ENCODE measurements at regions not wholly inside any gene's neighbourhood (a gene's known extent, or its start where the extent isn't known, plus 50 kb on each side); places are given as distances from the start of the nearest gene placed in this dataset.
"Not testable (repeated sequence)": the region's sequence is repeated elsewhere in the genome, so short reads cannot be mapped to it uniquely, and the experiment has no call there.

DNA sequence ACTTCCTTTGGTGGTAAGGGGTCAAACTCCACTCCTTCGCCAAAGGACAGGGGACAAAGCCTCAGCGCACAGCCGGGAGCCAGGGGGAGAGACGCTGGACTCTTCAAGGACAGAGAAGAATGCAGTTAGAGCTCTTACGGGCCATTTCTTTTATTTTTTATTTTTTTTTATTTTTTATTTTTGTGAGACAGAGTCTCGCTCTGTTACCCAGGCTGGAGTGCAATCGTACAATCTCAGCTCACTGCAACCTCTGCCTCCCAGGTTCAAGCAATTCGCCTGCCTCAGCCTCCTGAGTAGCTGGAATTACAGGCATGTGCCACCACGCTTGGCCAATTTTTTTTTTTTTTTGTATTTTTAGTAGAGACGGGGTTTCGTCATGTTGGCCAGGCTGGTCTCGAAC, 93.2 kb upstream of the RPH3AL start, which contains the start of gene RFLNB:
TSS of gene RFLNB (minus strand) at position 101 of the 400 bp plus-strand sequence.
- not testable (repeated sequence) for DNase-seq (ENCODE audit: low read depth in 2 of 2)

DNA sequence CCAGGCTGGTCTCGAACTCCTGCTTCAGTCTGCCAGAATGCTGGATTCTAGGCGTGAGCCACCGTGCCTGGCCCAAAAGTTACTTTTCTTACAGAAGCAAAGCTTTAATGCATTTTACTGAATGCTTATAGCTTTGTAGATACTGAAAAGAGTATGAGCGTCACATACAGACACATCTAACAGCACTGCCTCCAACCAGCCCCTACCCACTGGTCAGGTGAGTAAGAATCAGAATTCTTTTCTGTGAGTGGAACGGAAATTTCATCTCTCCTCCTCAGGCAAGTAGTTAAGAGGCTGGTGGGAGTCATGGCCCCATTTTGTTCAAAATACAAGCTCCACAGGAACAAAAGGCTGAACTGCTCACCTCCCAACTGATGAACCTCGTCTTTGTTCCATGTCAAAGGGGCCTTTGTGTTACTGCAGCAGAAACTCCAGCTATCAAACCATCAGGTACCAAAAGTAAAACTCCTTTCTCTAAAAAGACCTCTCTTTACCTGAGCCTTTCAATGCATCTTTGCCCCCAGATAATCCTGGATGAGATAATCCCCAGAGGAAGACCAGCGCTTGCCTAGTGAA, 92.4 kb upstream of the RPH3AL start:
- DNase-seq (ENCODE audit: low read depth in 2 of 2): no peak

DNA sequence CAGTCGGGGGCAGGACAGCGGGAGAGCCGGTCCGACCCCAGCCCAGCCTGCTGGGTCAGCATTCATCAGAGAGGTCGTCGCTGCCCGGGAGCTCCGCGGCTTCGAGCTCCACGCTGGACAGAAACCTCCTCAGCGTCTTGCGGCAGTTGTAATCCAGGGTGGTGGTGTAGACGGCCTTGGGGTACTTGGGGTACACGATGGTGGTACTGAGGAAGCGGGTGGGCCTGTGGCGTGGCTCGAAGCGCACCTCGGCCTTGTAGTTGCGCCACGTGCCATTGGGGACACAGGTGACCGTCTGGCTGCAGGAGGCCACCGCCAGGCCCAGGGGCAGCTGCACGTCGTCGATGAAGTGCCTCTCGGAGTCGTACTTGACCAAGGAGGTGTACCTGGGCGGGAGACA, 90.5 kb upstream of the RPH3AL start:
- DNase-seq (ENCODE audit: low read depth in 2 of 2): no peak

DNA sequence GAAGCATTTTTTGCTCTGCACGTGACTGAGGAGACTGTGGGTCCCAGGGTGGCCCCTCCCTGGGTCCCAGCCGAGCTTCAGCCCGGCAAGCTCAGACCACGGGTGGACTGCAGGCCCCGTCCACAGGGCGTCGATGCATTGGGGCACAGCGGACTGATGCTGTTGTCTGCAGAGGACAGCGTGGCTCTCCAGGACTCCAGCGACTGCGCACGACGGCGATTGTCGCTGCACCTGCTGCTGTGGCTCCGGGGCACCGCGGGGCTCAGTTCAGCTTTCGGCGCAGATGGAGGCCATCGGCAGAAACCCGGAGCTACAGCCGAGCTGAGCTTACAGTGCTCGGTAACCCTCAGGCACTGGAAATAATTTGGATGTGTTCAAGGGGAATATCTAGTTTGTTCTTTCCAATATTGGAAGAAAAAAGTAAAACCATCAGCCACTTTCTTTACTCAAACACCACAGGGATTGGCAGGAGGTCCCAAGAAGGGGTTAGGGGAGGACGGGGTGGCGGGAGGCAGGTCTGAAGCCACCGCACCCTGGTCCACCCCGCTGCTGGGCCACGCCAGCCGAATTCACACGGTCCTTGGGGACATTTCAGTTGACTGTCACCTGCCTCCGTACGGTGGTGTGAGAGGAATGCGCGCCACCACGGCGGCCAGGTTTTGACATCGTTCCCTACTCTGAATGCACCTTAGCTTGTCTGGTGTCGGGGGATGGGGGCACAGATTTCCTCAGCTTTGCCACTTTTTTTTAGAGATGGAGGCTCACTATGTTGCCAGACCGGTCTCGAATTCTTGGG, 88.7 kb upstream of the RPH3AL start:
- DNase-seq (ENCODE audit: low read depth in 2 of 2): no peak

DNA sequence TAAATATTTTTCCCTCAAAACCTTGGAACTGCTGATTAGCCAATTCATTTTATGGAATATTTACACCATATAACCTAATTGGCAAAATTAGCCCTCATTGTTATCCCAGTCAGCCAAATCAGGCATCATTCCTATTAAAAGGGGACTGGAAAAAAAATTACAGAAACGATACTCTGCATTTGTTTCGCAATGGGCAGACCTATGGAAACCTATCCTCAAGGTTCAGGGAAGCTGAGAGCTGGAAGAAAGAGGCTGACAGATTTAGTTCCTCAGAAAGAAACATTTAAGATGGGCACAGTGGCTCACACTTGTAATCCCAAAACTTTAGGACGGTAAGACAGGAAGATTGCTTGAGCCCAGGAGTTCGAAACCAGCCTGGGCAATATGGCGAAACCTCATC, 85.6 kb upstream of the RPH3AL start:
- DNase-seq (ENCODE audit: low read depth in 2 of 2): no peak

DNA sequence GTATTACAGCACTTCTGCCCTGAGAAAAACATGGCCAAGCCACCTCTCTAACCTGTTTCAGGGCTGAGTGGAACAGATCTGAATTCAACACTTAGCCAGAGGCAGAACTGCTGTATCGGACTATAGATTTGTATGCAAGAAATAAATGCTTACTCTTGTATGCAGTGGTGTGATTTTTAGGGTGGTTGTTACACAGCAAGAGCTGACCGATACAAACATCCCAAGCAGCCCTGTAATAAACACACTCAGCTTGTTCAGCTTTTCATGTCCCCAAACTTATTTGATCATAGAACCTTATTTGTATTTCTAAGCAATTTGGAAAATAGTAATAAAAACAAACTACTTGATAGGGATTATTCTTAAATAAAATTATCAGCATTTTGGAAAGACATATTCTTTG, 84.9 kb upstream of the RPH3AL start:
- DNase-seq (ENCODE audit: low read depth in 2 of 2): no peak

DNA sequence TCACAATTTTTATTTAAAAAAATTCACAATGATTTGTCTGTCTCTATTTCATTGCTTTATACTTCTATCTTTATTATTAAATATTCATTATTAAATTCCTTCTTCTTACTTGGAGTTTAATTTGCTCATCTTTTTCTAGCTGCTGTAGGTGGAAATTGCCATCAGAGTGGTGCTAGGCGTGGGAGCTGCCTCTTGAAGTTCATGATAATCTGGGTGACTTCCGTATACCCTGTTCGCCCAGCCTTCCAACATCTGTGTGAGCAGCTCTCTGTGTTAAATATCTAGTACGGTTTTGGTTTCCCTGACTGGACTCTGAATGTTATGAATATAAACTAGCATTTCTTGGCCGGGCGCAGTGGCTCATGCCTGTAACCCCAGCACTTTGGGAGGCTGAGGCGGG, 84.0 kb upstream of the RPH3AL start:
- DNase-seq (ENCODE audit: low read depth in 2 of 2): no peak

DNA sequence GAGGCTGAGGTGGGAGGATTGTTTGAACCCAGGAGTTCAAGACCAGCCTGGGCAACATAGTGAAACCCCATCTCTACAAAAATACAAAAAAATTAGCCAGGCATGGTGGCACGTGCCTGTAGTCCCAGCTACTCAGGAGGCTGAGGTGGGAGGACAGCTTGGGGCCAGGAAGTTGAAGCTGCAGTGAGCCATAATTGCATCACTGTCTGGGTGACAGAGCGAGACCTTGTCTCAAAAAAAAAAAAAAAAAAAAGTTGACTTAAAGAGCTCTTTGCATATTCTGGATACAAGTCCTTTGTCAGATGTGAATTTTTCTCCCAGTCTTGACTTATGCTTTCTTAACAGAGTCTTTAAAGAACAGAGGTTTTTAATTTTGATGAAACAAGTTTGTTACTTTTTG, 79.9 kb upstream of the RPH3AL start:
- not testable (repeated sequence) for DNase-seq (ENCODE audit: low read depth in 2 of 2)

DNA sequence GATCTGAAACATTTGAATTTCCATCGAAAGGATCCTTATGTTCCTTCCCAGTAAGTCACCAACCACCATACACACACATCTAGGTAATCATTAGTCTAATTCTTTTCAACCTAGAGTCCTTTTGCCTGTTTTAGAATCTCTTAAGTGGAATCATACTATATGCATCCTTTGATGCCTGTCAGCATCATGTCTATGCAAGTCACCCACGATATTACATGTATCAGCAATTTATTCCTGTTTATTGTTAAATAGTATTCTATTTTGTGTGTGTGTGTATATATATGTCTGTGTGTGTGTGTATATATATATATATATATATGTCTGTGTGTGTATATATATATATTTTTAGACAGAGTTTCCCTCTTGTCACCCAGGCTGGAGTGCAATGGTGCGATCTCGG, 78.9 kb upstream of the RPH3AL start:
- no peak for DNase-seq (ENCODE audit: low read depth in 2 of 2)

DNA sequence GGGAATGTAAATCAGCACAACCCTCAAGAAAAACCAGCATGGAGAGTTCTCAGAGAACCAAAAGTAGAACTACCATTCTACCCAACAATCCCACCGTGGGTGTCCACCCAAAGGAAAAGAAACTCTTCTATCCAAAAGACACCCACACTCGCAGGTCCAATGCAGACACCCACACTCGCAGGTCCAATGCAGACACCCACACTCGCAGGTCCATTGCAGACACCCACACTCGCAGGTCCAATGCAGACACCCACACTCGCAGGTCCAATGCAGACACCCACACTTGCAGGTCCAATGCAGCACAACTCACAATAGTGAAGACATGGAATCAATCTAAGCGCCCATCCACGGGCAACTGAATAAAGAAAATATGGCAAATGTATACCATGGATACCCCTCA, 77.0 kb upstream of the RPH3AL start:
- DNase-seq (ENCODE audit: low read depth in 2 of 2): no peak

DNA sequence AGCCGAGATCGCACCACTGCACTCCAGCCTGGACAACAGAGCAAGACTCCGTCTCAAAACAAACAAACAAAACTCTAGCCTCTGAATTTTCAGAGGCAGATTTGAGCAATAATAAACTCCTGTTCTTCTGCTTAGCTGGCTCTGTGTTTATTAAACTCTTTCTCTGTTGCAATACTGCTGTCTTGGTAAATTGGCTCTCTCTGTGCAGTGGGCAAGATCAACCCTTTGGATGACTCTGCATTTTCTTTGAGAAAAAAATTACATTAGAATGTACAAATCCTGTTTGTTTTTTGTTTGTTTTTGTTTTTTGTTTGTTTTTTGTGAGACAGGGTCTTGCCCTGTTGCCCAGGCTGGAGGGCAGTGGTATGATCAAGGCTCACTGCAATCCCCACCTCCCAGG, 75.8 kb upstream of the RPH3AL start:
- DNase-seq (ENCODE audit: low read depth in 2 of 2): no peak

DNA sequence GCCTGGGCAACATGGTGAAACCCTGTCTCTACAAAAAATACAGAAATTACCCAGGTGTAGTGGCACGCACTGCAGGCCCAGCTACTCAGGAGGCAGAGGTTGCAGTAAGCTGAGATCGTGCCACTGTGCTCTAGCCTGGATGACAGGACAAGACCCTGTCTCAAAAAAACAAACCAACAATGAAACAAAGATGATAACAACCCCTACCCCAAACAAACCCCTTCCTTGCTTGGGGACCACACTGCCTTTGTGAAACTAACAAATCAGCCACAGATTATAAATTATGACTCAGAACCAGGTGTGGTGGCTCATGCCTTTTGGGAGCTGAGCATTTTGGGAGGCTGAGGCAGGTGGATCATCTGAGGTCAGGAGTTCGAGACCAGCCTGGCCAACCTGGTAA, 75.3 kb upstream of the RPH3AL start:
- no peak for DNase-seq (ENCODE audit: low read depth in 2 of 2)

DNA sequence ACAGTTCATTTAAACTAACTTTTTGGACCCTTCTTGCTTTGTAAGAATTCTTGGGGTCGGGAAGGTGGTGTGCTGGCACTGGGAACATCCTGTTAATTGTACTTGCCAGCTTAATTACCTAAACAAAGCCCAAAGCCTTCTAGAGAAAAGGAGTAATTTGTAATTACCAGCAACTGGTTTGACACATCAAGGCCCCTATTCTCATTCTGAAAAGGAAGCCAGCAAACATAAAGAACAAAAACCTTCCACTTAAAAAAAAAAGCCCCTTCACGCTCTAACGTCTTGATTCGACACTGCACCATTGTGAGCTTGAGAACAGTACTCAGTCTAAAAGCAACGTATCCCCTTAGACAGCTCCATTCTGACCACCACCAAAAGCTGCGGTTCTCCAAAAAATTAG, 74.7 kb upstream of the RPH3AL start:
- DNase-seq (ENCODE audit: low read depth in 2 of 2): no peak

DNA sequence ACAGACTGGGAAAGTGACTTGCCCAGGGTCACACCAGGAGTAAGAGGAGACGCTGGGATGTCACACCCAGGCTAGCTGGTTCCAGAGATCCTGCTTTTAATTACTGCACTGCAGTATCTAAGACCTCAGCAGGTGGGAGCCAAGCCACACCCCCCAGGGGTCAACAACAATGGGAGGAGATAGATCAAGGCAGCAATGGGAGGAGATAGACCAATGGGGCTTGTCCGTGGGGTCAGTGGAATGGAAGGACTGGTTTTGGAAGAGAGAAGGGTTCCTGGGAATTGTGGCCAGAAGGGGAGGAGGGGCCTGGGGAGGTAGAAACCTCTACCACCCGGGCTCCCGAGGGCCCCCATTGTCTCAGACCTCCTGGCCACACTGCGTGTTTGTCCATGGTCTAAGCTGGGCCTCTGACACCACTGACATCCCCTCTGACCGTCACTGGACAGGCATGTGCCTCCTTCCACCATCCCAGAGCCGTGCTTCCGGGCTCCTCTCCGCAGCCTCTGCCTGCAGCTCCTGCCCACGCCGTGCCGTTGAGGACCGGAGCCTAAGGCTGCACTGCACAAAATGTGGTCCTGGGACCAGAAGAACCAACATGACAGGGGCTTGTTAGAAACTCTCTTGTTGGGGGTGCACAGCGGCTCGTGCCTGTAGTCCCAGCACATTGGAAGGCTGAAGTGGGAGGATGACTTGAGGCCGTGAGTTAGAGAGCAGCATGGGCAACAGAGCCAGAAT, 69.8 kb upstream of the RPH3AL start:
- no peak for DNase-seq (ENCODE audit: low read depth in 2 of 2)

DNA sequence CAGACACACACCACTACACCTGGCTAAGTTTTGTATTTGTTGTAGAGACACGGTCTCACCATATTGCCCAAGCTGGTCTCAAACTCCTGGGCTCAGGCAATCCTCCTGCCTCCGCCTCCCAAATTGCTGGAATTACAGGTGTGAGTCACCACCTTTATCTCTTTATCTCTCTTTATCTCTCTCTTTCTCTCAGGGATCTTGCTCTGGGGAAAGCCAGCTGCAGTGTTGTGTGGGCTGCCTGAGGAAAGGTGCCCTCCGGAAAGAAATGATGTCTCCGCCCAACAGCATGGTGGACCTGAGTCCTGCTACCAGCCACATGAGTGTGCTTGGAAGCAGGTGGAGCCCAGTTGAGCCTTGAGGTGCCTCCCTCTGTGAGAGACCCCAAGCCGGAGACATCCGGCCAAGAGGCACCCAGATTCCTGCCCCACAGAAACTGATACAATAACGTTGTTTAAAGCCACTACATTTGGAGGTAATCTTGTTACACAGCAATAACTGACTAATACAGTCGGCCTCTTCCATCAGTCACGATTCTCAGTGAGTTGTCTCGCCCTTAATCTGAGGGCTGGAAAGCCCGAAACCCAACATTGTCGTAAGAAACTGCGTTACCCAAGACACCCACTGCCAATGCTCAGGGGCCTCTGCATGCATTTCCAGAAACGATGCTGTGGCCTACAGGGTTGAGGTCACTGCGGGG, 68.0 kb upstream of the RPH3AL start:
- no peak for DNase-seq (ENCODE audit: low read depth in 2 of 2)

DNA sequence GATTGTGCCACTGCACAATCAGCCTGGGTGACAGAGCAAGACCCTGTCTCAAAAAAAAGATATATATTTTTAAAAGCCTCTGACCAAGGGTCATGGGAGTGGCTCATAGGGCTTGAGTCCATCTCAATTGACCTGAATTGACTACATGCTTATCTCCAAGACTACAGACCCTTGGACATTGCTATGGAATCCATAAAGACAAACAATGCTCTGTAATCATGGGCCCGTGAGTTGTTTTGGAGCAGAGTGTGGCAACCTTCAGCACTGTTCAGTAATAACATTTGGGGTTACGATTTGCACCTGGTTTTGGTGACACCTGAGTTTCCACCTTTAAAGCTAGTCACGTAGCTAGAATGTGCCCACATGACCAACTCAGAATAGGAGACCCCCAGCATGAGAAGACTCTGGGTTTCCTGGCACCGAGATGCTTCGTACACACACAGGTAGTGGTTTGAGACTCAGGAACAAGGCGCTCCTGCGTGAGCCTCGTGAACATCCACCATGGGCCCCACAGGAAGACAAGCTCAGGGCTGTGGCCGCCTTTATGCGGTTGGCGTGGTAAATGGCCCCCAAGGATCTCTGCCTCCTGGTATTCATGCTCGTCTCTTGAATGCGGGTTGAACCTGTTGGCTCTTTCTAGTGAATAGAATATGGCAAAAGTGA, 66.6 kb upstream of the RPH3AL start:
- DNase-seq (ENCODE audit: low read depth in 2 of 2): no peak

DNA sequence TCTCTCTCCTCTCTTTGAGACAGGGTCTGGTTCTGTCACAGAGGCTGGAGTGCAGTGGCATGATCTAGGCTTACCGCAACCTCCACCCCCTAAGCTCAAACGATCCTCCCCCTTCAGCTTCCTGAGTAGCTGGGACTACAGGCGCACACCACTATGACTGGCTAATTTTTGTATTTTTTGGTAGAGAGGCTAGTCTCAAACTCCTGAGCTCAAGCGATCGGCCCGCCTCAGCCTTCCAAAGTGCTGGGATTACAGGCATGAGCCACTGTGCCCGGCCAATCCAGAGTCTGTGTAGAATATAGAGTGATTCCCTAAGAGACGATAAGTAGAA, 65.8 kb upstream of the RPH3AL start:
- DNase-seq (ENCODE audit: low read depth in 2 of 2): no peak

DNA sequence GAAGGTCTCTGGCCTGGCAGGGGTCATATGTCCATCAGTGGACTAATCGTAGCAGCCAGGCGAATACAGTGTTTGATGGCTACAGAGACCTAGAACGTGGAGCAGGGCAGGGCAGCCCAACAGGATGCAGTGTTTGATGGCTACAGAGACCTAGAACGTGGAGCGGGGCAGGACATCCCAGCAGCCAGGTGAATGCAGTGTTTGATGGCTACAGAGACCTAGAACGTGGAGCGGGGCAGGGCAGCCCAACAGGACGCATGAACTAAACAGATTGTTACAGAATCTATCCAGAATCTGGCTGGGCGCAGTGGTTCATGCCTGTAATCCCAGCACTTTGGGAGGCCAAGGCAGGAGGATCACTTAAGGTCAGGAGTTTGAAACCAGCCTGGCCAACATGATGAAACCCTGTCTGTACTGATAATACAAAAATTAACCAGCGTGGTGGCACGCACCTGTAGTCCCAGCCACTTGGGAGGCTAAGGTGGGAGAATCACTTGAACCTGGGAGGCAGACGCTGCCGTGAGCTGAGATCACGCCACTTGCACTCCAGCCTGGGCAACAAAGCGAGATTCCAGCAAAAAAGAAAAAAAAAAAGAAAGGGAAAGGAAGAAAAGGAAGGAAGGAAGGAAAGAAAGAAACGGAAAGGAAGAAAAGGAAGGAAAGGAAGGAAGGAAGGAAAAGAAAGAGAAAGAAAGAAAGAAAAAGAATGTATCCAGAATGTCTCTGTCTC, 65.2 kb upstream of the RPH3AL start:
- DNase-seq (ENCODE audit: low read depth in 2 of 2): no peak

DNA sequence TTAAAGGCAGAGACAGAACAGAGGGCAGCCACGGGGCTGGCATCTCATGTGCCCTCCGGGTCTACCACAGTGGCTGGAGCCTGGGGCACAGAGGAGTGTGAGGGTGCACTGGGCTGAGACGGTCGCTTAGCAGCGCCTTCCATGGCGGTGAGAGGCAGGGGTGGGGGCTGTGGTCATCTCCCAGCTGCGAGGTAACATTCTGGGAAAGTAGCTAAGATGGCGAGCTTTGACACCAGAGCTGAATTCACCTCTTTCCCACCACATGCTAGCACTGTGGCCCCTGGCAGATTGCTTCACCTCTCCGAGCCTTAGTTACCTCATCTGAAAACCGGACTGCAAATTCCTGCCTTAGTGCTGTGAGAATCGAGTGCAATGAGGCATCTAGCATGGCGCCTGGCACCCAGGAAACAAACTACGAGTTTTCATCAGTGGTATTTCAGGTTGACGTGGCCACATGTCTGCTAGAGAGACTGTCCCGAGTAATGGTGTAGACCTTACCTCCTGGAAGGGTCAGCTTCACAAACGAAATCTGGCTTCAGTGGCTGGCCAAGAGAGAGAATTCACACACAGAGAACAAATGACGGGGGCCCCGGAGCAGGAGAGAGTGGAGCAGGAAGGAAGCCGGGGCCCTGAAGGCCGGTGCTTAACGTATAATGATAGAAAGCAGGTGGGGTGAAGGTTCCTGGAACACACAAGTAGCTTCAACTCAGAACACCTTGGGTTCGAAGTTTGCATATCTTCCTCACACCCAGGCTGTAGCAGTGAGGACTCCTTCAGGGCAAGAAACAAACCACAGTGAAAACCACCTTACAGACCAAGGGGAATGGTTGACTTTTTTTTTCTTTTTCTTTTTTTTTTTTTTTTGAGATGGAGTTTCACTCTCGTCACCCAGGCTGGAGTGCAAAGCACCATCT, 63.9 kb upstream of the RPH3AL start:
- peak in 1 of 2 experiments; percentile 35 for DNase-seq (ENCODE audit: low read depth in 2 of 2)

DNA sequence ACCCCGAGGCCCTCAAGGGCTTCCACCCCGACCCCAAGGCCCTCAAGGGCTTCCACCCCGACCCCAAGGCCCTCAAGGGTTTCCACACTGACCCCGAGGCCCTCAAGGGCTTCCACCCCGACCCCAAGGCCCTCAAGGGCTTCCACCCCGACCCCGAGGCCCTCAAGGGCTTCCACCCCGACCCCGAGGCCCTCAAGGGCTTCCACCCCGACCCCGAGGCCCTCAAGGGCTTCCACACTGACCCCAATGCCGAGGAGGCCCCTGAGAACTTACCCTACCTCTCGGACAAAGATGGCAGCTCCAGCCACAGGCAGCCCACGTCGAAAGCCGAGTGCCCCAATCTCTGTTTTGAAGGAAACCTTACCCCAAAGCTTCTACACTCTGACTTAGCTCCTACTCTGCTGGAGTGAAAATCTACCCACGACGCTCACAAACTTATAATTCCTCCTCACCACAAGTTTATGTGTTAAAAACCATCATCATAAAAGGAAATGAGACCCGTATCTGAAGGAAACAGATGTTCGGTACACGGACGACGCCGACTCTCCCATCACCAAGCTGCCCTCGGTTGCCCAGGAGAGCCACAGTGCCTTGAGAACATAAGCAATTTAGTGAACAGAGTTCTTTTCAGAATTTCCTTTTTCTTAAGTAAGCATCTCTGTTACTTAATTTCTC, 61.2 kb upstream of the RPH3AL start:
- no peak for DNase-seq (ENCODE audit: low read depth in 2 of 2)
